ENCODE measurements at regions not wholly inside any gene's neighbourhood (a gene's known extent, or its start where the extent isn't known, plus 50 kb on each side); places are given as distances from the start of the nearest gene placed in this dataset.

DNA sequence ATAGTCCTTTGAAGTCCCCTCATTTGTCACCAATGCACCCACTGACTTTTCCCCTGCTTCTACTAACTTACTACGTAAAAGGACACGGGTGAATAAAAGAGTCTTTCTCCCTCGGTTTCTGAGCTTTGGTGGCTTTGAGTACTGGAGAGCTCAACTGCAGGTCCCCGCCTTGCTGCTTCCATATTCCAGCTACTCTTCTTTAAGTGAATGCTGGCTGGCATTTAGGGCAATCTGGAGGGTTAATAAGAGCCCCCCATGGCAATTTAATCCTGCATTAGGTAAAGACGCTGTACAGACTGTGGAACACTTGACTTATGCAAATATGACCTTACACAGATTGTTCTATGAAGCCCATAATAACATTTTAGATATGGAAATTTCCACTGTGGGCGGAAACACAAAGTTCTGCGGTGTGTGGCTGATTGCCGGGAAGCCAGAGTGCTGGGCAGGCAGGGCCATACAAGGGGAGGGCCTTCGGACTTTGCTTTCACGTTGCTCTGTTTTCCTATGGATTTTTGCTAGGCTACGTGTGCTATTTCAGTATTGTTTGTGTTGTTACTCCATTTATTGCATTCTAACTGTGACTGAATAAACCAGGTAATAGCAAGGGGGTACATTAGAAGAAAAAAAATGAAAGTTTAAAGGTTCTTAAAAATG is 97.5 kb downstream of the SLC10A2 start:
- Histone ChIP-seq H3K36me3 (no peaks in the 10 kb centered on the region), H3K4me1 (no peaks in the 10 kb centered on the region), H3K27ac (replicated peaks in 1 of 4) (no peak overlapping the region), H3K4me3 (no peak overlapping the region), H3K27me3 (no peaks in the 10 kb centered on the region), H3K9me3 (no peaks in the 10 kb centered on the region)
- TF ChIP-seq EP300 (IDR thresholded peaks at IDR 0.05): no peak
- TF ChIP-seq POLR2A (IDR thresholded peaks at IDR 0.05; ENCODE audit: low read depth): no peak
- TF ChIP-seq, protein P1, sequence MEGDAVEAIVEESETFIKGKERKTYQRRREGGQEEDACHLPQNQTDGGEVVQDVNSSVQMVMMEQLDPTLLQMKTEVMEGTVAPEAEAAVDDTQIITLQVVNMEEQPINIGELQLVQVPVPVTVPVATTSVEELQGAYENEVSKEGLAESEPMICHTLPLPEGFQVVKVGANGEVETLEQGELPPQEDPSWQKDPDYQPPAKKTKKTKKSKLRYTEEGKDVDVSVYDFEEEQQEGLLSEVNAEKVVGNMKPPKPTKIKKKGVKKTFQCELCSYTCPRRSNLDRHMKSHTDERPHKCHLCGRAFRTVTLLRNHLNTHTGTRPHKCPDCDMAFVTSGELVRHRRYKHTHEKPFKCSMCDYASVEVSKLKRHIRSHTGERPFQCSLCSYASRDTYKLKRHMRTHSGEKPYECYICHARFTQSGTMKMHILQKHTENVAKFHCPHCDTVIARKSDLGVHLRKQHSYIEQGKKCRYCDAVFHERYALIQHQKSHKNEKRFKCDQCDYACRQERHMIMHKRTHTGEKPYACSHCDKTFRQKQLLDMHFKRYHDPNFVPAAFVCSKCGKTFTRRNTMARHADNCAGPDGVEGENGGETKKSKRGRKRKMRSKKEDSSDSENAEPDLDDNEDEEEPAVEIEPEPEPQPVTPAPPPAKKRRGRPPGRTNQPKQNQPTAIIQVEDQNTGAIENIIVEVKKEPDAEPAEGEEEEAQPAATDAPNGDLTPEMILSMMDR (IDR thresholded peaks at IDR 0.05): no peak
- TF ChIP-seq POLR2AphosphoS5 (IDR thresholded peaks at IDR 0.05): no peak
- intact Hi-C loops (cut with DNase I): no loop called here
- whole genome bisulfite sequencing: 88% methylated on average over 11 of the region's 11 CpGs
- DNase-seq (ENCODE audit: extremely low spot score): peak; percentile 87

DNA sequence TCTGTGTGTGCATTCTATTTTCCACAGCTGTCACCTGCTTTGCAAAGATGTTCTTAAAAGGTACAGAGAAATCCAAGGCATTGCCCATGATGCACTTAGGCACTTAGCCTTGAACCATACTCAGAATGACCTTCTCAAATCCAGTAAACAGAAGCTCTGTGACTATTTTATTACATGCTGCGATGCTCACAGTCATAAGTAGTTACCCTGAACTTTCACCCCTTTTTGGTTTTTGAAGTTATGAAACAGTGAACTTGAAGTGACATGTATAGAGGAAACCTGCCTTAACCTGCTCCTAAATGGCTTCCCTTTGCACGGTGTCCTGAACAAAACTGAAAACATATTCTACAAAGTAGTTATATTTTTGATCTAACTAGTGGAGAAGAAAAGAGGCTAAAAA is 100.4 kb downstream of the SLC10A2 start:
- Histone ChIP-seq H3K4me1 (no peaks in the 10 kb centered on the region), H3K36me3 (no peaks in the 10 kb centered on the region), H3K27ac (replicated peaks in 1 of 4) (no peak overlapping the region), H3K27me3 (no peaks in the 10 kb centered on the region), H3K9me3 (no peaks in the 10 kb centered on the region), H3K4me3 (no peak overlapping the region)
- intact Hi-C loops (cut with DNase I): no loop called here
- 86% methylated on average over 2 of the region's 2 CpGs for WGBS
- peak; percentile 17 for DNase-seq (ENCODE audit: extremely low spot score)
- TF ChIP-seq, protein P1 (IDR thresholded peaks at IDR 0.05): no peak
- TF ChIP-seq POLR2AphosphoS5 (IDR thresholded peaks at IDR 0.05) (no peak), POLR2A (IDR thresholded peaks at IDR 0.05; ENCODE audit: low read depth) (no peak), EP300 (IDR thresholded peaks at IDR 0.05) (no peak)

DNA sequence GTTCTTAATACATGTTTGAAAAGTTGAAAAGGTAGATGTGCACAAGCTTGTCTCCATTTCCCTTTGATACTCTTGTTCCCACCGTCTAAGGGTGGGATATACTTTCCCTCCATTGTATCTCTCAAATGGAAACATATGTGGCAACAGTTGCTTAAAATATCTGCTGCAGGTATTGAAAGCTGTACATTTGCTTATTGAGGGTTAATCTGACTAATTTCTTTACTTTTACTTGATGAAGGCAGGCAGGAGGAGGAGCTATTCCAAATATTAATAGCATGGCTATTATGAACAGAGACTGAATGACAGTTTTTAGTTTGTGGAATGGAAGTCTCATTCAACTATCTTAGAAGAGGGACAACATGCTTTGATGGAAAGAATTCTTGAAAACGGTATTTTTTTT is 103.8 kb downstream of the SLC10A2 start:
- TF ChIP-seq POLR2A (IDR thresholded peaks at IDR 0.05; ENCODE audit: low read depth) (no peak), POLR2AphosphoS5 (IDR thresholded peaks at IDR 0.05) (no peak), EP300 (IDR thresholded peaks at IDR 0.05) (no peak)
- TF ChIP-seq, protein P1 (IDR thresholded peaks at IDR 0.05): no peak
- Histone ChIP-seq H3K4me1 (no peaks in the 10 kb centered on the region), H3K36me3 (no peaks in the 10 kb centered on the region), H3K27me3 (no peaks in the 10 kb centered on the region), H3K9me3 (no peaks in the 10 kb centered on the region), H3K27ac (replicated peaks in 1 of 4) (no peak overlapping the region), H3K4me3 (no peak overlapping the region)
- no peak for DNase-seq (ENCODE audit: extremely low spot score)
- 77% methylated on average over 2 of the region's 2 CpGs for WGBS
- intact Hi-C loops (cut with DNase I): no loop called here

DNA sequence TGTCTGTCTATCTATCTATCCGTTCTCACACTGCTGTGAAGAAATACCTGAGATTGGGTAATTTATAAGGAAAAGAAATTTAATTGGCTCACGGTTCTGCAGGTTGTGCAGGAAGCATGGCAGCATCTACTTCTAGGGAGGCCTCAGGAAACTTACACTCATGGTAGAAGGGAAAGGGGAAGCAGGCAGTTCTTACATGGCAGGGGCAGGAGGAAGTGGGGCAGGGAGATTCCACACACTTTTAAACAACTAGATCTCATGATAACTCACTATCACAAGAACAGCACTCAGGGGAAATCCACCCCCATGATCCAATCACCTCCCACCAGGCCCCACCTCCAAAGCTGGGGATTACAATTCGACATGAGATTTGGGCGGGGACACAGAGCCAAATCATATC is 105.3 kb downstream of the SLC10A2 start:
- intact Hi-C loops (cut with DNase I): no loop called here
- DNase-seq (ENCODE audit: extremely low spot score): no peak
- H3K36me3 ChIP-seq: no peaks in the 10 kb centered on the region
- no peaks in the 10 kb centered on the region for H3K4me1 ChIP-seq
- H3K27me3 ChIP-seq: no peaks in the 10 kb centered on the region
- 78% methylated on average over 4 of the region's 4 CpGs for WGBS
- H3K27ac ChIP-seq (replicated peaks in 1 of 4): no peak overlapping the region
- no peaks in the 10 kb centered on the region for H3K9me3 ChIP-seq
- H3K4me3 ChIP-seq: no peak overlapping the region
- TF ChIP-seq POLR2A (IDR thresholded peaks at IDR 0.05; ENCODE audit: low read depth) (no peak), POLR2AphosphoS5 (IDR thresholded peaks at IDR 0.05) (no peak), EP300 (IDR thresholded peaks at IDR 0.05) (no peak)
- TF ChIP-seq, protein P1 (IDR thresholded peaks at IDR 0.05): no peak

DNA sequence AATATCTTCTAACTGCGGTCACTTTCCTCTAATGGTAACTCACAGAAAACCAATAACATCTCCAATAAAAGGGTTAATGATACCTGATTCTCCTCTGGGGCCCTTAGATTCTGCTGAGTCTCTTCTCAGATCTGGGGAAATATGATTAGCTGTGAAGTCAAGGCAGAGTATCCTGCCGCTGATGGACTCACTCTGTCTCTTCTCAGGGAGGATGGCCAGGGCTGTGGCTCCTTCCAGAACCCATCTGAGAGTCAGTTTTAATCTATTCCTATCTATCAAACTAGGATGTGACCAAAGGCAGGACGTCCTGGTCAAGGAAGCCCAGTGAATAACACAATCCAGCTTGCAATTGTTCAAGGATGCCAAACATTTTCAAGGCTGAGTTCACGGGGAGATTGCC is 109.8 kb downstream of the SLC10A2 start:
- no peaks in the 10 kb centered on the region for H3K9me3 ChIP-seq
- DNase-seq (ENCODE audit: extremely low spot score): peak; percentile 50
- TF ChIP-seq, protein P1 (IDR thresholded peaks at IDR 0.05): no peak
- no peak for TF ChIP-seq EP300 (IDR thresholded peaks at IDR 0.05)
- no peak for TF ChIP-seq POLR2A (IDR thresholded peaks at IDR 0.05; ENCODE audit: low read depth)
- no peak for TF ChIP-seq POLR2AphosphoS5 (IDR thresholded peaks at IDR 0.05)
- no peaks in the 10 kb centered on the region for H3K36me3 ChIP-seq
- no peak overlapping the region for H3K4me3 ChIP-seq
- 43% methylated on average over 4 of the region's 4 CpGs for WGBS
- H3K4me1 ChIP-seq: no peaks in the 10 kb centered on the region
- no peak overlapping the region for H3K27ac ChIP-seq (replicated peaks in 1 of 4)
- H3K27me3 ChIP-seq: no peaks in the 10 kb centered on the region
- intact Hi-C loops (cut with DNase I): no loop called here
